Activated T-helper 2 cell treated with anti-CD3 and anti-CD28 coated beads, Interferon-gamma antibody, Interleukin-2, Interleukin-4, amounts not matched to agents 10 μg/mL and 5 μg/mL and 100 μg/mL, durations not matched to agents 14 hours and 24 hours and 36 hours (primary cell): ENCODE measurements at regions not wholly inside any gene's neighbourhood (a gene's known extent, or its start where the extent isn't known, plus 50 kb on each side); places are given as distances from the start of the nearest gene placed in this dataset.
"Not testable (repeated sequence)": the region's sequence is repeated elsewhere in the genome, so short reads cannot be mapped to it uniquely, and the experiment has no call there.

Experiments
- DNase-seq: peaks from one replicate; pipeline ENCODE4 v3.0.0; 2021; ENCODE audit warnings: low spot score
- H3K27ac Mint-ChIP-seq: one replicate; pipeline ENCODE4 v1.8.0; 2021; ENCODE audit warnings: mixed read lengths
- H3K27me3 Mint-ChIP-seq: one replicate; pipeline ENCODE4 v1.8.0; 2021; ENCODE audit warnings: low read depth, mixed read lengths
- H3K36me3 Mint-ChIP-seq: one replicate; pipeline ENCODE4 v1.8.0; 2021; ENCODE audit warnings: low read depth, mixed read lengths
- H3K4me1 Mint-ChIP-seq: one replicate; pipeline ENCODE4 v1.8.0; 2021; ENCODE audit warnings: low read depth, mixed read lengths
- H3K4me3 Mint-ChIP-seq: one replicate; pipeline ENCODE4 v1.8.0; 2021; ENCODE audit warnings: low read depth, mild to moderate bottlenecking, moderate library complexity, mixed read lengths
- H3K9me3 Mint-ChIP-seq: one replicate; pipeline ENCODE4 v1.8.0; 2021; ENCODE audit warnings: mixed read lengths
- intact Hi-C: fragments of 100-400 bp; cut with micrococcal nuclease; formaldehyde crosslinking; loops from one replicate; pipeline ENCODE4 v1.15.1; 2023

- H3K9me3 Mint-ChIP-seq, result peaks cover 24% of the 10 kb centered on the region
- peaks cover 13% of the 10 kb centered on the region for H3K36me3 Mint-ChIP-seq
- H3K27me3 Mint-ChIP-seq, result no peaks in the 10 kb centered on the region
- H3K4me1 Mint-ChIP-seq, result peaks cover 16% of the 10 kb centered on the region
- peak overlapping the region; percentile 28 for H3K27ac Mint-ChIP-seq
- intact Hi-C loops, result loop anchor here (1.0 to 10.0 kb wide), 3 partner anchors 57 to 689 kb away; partner anchors contain the start of genes PDIA4 and ZNF862
- peak; percentile 79 for DNase-seq
- peak overlapping the region; percentile 74 for H3K4me3 Mint-ChIP-seq
These were observed 59.1 kb downstream of the ZNF467 start for GRCh38 chr7:149714081-149714909.

GRCh38 chr7:149713731-149714068 is 59.7 kb downstream of the ZNF467 start:
- Mint-ChIP-seq H3K9me3 (peaks cover 28% of the 10 kb centered on the region), H3K4me3 (peak overlapping the region; percentile 33), H3K27me3 (no peaks in the 10 kb centered on the region), H3K36me3 (peaks cover 13% of the 10 kb centered on the region), H3K27ac (no peak overlapping the region), H3K4me1 (peaks cover 12% of the 10 kb centered on the region)
- no peak for DNase-seq
- intact Hi-C loops, result loop anchor here (1.0 to 10.0 kb wide), 3 partner anchors 57 to 689 kb away; partner anchors contain the start of genes PDIA4 and ZNF862

- Mint-ChIP-seq H3K27ac (no peak overlapping the region), H3K27me3 (no peaks in the 10 kb centered on the region), H3K4me3 (peak overlapping the region; percentile 33), H3K36me3 (peaks cover 13% of the 10 kb centered on the region), H3K4me1 (peaks cover 11% of the 10 kb centered on the region), H3K9me3 (peaks cover 29% of the 10 kb centered on the region)
- no peak for DNase-seq
- intact Hi-C loops, result loop anchor here (10.0 kb wide), 1 partner anchor 688 kb away; the partner anchor contains the start of gene PDIA4
These were observed 60.2 kb downstream of the ZNF467 start for GRCh38 chr7:149713061-149713730.

GRCh38 chr7:149708026-149708425 is 65.4 kb downstream of the ZNF467 start:
- DNase-seq, result no peak
- Mint-ChIP-seq H3K9me3 (peaks cover 32% of the 10 kb centered on the region), H3K4me1 (no peaks in the 10 kb centered on the region), H3K27ac (no peak overlapping the region), H3K27me3 (peaks cover 3% of the 10 kb centered on the region), H3K4me3 (no peak overlapping the region), H3K36me3 (peaks cover 13% of the 10 kb centered on the region)
- intact Hi-C loops, result no loop called here

GRCh38 chr7:149707448-149707886 is 65.9 kb downstream of the ZNF467 start:
- intact Hi-C loops, result no loop called here
- Mint-ChIP-seq H3K36me3 (peaks cover 13% of the 10 kb centered on the region), H3K27me3 (peaks cover 3% of the 10 kb centered on the region), H3K27ac (no peak overlapping the region), H3K4me1 (no peaks in the 10 kb centered on the region), H3K9me3 (peaks cover 32% of the 10 kb centered on the region), H3K4me3 (no peak overlapping the region)
- DNase-seq, result no peak

- H3K4me3 Mint-ChIP-seq, result no peak overlapping the region
- H3K36me3 Mint-ChIP-seq, result peaks cover 12% of the 10 kb centered on the region
- intact Hi-C loops, result no loop called here
- DNase-seq, result no peak
- no peaks in the 10 kb centered on the region for H3K4me1 Mint-ChIP-seq
- H3K9me3 Mint-ChIP-seq, result peaks cover 25% of the 10 kb centered on the region
- H3K27ac Mint-ChIP-seq, result no peak overlapping the region
- peaks cover 3% of the 10 kb centered on the region for H3K27me3 Mint-ChIP-seq
These were observed 67.0 kb downstream of the ZNF467 start for GRCh38 chr7:149706398-149706797.

- H3K9me3 Mint-ChIP-seq, result peaks cover 9% of the 10 kb centered on the region
- intact Hi-C loops, result no loop called here
- no peak overlapping the region for H3K4me3 Mint-ChIP-seq
- no peak overlapping the region for H3K27ac Mint-ChIP-seq
- DNase-seq, result no peak
- peaks cover 2% of the 10 kb centered on the region for H3K36me3 Mint-ChIP-seq
- peaks cover 3% of the 10 kb centered on the region for H3K27me3 Mint-ChIP-seq
- no peaks in the 10 kb centered on the region for H3K4me1 Mint-ChIP-seq
These were observed 68.9 kb downstream of the ZNF467 start for GRCh38 chr7:149704507-149704906.

GRCh38 chr7:149703044-149703650 is 70.2 kb downstream of the ZNF467 start:
- no peak for DNase-seq
- Mint-ChIP-seq H3K4me1 (no peaks in the 10 kb centered on the region), H3K27ac (no peak overlapping the region), H3K36me3 (no peaks in the 10 kb centered on the region), H3K9me3 (peaks cover 4% of the 10 kb centered on the region), H3K27me3 (peaks cover 4% of the 10 kb centered on the region), H3K4me3 (no peak overlapping the region)
- intact Hi-C loops, result no loop called here

- Mint-ChIP-seq H3K27me3 (peaks cover 4% of the 10 kb centered on the region), H3K4me1 (no peaks in the 10 kb centered on the region), H3K27ac (no peak overlapping the region), H3K36me3 (no peaks in the 10 kb centered on the region), H3K4me3 (no peak overlapping the region), H3K9me3 (peaks cover 6% of the 10 kb centered on the region)
- no peak for DNase-seq
- intact Hi-C loops, result no loop called here
These were observed 71.7 kb downstream of the ZNF467 start for GRCh38 chr7:149701495-149702240.

- DNase-seq, H3K36me3 Mint-ChIP-seq, intact Hi-C loops, H3K4me1 Mint-ChIP-seq, H3K9me3 Mint-ChIP-seq, H3K27ac Mint-ChIP-seq, H3K4me3 Mint-ChIP-seq: not testable (repeated sequence)
- peaks cover 22% of the 10 kb centered on the region for H3K27me3 Mint-ChIP-seq
These were observed 75.6 kb downstream of the ZNF467 start for GRCh38 chr7:149697767-149698166.

- Mint-ChIP-seq H3K9me3 (peaks cover 6% of the 10 kb centered on the region), H3K27ac (no peak overlapping the region), H3K4me3 (no peak overlapping the region), H3K36me3 (no peaks in the 10 kb centered on the region), H3K27me3 (peaks cover 27% of the 10 kb centered on the region), H3K4me1 (no peaks in the 10 kb centered on the region)
- no peak for DNase-seq
- intact Hi-C loops, result no loop called here
These were observed 77.1 kb downstream of the ZNF467 start for GRCh38 chr7:149696280-149696679.

- no peak for DNase-seq
- Mint-ChIP-seq H3K27ac (no peak overlapping the region), H3K4me3 (no peak overlapping the region), H3K4me1 (no peaks in the 10 kb centered on the region), H3K9me3 (no peaks in the 10 kb centered on the region), H3K36me3 (no peaks in the 10 kb centered on the region), H3K27me3 (peaks cover 45% of the 10 kb centered on the region)
- intact Hi-C loops, result no loop called here
These were observed 80.8 kb downstream of the ZNF467 start for GRCh38 chr7:149692557-149692982.
